ENCODE measurements at regions not wholly inside any gene's neighbourhood (a gene's known extent, or its start where the extent isn't known, plus 50 kb on each side); places are given as distances from the start of the nearest gene placed in this dataset.

- TF ChIP-seq CTCF (IDR thresholded peaks at IDR 0.05): no peak
- no peak for TF ChIP-seq POLR2AphosphoS5 (IDR thresholded peaks at IDR 0.05)
- no peak for TF ChIP-seq POLR2A (IDR thresholded peaks at IDR 0.05)
These were observed 350.5 kb upstream of the PRMT6 start for GRCh38 chr1:106705971-106706370.
